Mesothelial cell of epicardium (in vitro differentiated cells): ENCODE measurements at regions not wholly inside any gene's neighbourhood (a gene's known extent, or its start where the extent isn't known, plus 50 kb on each side); places are given as distances from the start of the nearest gene placed in this dataset.

Source experiments
- DNase-seq, 2 experiments: peaks; one replicate each; pipeline ENCODE4 v3.0.0; 2021; ENCODE audit warnings: low spot score in 2 of 2; ENCODE audit not compliant: unreplicated experiment in 2 of 2
- H3K27ac Mint-ChIP-seq: 2 replicates; pipeline ENCODE4 v1.8.0; 2021; ENCODE audit warnings: mixed read lengths
- H3K27me3 Mint-ChIP-seq: 2 replicates; pipeline ENCODE4 v1.8.0; 2021; ENCODE audit warnings: low read depth, mixed read lengths
- H3K36me3 Mint-ChIP-seq: 2 replicates; pipeline ENCODE4 v1.8.0; 2021; ENCODE audit warnings: mixed read lengths
- H3K4me1 Mint-ChIP-seq: 2 replicates; pipeline ENCODE4 v1.8.0; 2021; ENCODE audit warnings: mixed read lengths
- H3K4me3 Mint-ChIP-seq: 2 replicates; pipeline ENCODE4 v1.8.0; 2021; ENCODE audit warnings: mild to moderate bottlenecking, moderate library complexity, mixed read lengths
- H3K9me3 Mint-ChIP-seq: 2 replicates; pipeline ENCODE4 v1.8.0; 2021; ENCODE audit warnings: mixed read lengths
- CTCF ChIP-seq: fragments of 200-600 bp; sonication (generic); IDR thresholded peaks from one replicate; pipeline ENCODE4 v1.5.0; 2021; ENCODE audit warnings: antibody characterized with exemption; ENCODE audit not compliant: unreplicated experiment

GRCh38 chr6:163786995-163787671 is 372.6 kb downstream of the QKI start:
- Mint-ChIP-seq H3K36me3 (no peaks in the 10 kb centered on the region), H3K27me3 (no peaks in the 10 kb centered on the region), H3K4me1 (peaks cover 11% of the 10 kb centered on the region), H3K27ac (no peak overlapping the region), H3K9me3 (peaks cover 9% of the 10 kb centered on the region), H3K4me3 (no peak overlapping the region)
- no peak for DNase-seq
- TF ChIP-seq CTCF: no peak

- DNase-seq: no peak
- H3K27me3 Mint-ChIP-seq: no peaks in the 10 kb centered on the region
- H3K36me3 Mint-ChIP-seq: no peaks in the 10 kb centered on the region
- H3K27ac Mint-ChIP-seq: no peak overlapping the region
- H3K4me3 Mint-ChIP-seq: no peak overlapping the region
- H3K4me1 Mint-ChIP-seq: peaks cover 11% of the 10 kb centered on the region
- TF ChIP-seq CTCF: no peak
- H3K9me3 Mint-ChIP-seq: peaks cover 9% of the 10 kb centered on the region
Observed at GRCh38 chr6:163782436-163783003, 368.0 kb downstream of the QKI start.

- peaks cover 9% of the 10 kb centered on the region for H3K9me3 Mint-ChIP-seq
- no peak for TF ChIP-seq CTCF
- no peak for DNase-seq
- H3K4me1 Mint-ChIP-seq: peaks cover 14% of the 10 kb centered on the region
- H3K36me3 Mint-ChIP-seq: no peaks in the 10 kb centered on the region
- no peaks in the 10 kb centered on the region for H3K27me3 Mint-ChIP-seq
- H3K4me3 Mint-ChIP-seq: no peak overlapping the region
- H3K27ac Mint-ChIP-seq: no peak overlapping the region
Observed at GRCh38 chr6:163780994-163781393, 366.5 kb downstream of the QKI start.

DNA sequence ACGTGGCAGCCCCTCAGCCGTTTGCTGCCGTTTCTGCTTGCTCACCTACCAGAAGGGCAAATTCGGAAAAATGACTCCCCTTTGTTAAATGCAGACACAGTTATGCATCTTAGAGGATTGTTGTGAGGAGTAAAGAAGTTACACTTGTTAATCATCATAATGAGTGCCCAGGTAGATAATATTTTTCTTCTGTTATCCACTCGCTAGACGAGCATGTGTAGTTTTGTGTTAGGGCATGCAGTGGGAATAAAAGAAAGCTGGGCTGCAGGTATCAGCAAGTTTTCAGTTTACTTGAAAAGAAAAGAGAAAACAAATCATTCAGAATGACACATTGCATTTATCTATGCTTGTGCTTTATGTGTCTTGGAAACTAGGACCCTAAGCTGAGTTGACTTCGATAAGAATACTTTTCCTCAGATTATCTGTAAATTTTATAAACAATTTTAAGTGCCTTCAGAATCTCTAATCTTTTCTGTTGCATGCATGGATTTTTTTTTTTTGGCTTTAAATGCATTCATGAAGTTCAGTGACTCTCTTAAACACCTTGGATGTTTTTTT is 365.3 kb downstream of the QKI start:
- Mint-ChIP-seq H3K4me1 (peaks cover 14% of the 10 kb centered on the region), H3K27ac (no peak overlapping the region), H3K4me3 (no peak overlapping the region), H3K27me3 (no peaks in the 10 kb centered on the region), H3K9me3 (peaks cover 9% of the 10 kb centered on the region), H3K36me3 (no peaks in the 10 kb centered on the region)
- TF ChIP-seq CTCF: no peak
- no peak for DNase-seq

GRCh38 chr6:163777716-163778115 is 363.2 kb downstream of the QKI start:
- Mint-ChIP-seq H3K27me3 (no peaks in the 10 kb centered on the region), H3K9me3 (peaks cover under 1% of the 10 kb centered on the region), H3K4me3 (no peak overlapping the region), H3K36me3 (no peaks in the 10 kb centered on the region), H3K4me1 (peaks cover 12% of the 10 kb centered on the region), H3K27ac (no peak overlapping the region)
- DNase-seq: no peak
- TF ChIP-seq CTCF: no peak
